ENCODE measurements at regions not wholly inside any gene's neighbourhood (a gene's known extent, or its start where the extent isn't known, plus 50 kb on each side); places are given as distances from the start of the nearest gene placed in this dataset.

DNA sequence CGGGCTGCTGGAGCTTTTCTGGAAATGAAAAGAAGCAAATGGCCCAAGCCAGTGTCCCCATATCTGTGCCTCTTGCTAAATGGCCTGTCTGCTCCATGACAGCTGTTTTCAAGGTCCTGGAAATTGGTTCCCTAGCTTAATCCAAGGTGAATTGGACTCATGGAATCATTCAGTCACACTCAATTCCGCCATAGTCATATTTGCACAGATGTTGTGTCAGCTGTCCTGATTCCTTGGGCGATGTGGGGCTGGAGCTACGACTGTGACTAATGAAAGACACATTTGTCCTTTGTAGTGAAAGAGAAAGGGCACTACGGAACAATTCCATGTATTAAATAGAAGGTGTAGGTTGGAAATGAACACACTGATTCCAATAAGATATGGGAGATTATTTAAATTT lies 102.9 kb upstream of the MEGF10 start:
- TF ChIP-seq, protein P1, sequence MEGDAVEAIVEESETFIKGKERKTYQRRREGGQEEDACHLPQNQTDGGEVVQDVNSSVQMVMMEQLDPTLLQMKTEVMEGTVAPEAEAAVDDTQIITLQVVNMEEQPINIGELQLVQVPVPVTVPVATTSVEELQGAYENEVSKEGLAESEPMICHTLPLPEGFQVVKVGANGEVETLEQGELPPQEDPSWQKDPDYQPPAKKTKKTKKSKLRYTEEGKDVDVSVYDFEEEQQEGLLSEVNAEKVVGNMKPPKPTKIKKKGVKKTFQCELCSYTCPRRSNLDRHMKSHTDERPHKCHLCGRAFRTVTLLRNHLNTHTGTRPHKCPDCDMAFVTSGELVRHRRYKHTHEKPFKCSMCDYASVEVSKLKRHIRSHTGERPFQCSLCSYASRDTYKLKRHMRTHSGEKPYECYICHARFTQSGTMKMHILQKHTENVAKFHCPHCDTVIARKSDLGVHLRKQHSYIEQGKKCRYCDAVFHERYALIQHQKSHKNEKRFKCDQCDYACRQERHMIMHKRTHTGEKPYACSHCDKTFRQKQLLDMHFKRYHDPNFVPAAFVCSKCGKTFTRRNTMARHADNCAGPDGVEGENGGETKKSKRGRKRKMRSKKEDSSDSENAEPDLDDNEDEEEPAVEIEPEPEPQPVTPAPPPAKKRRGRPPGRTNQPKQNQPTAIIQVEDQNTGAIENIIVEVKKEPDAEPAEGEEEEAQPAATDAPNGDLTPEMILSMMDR (conservative IDR thresholded peaks at IDR 0.05; ENCODE audit: low read depth, low read length) = no peak
- TF ChIP-seq RFX5 (IDR thresholded peaks at IDR 0.05; ENCODE audit: low read depth, low read length) (no peak), RAD21 (IDR thresholded peaks at IDR 0.05; ENCODE audit: low read length) (no peak), RCOR1 (IDR thresholded peaks at IDR 0.05; ENCODE audit: insufficient replicate concordance, low read length) (no peak), MAFK (IDR thresholded peaks at IDR 0.05; ENCODE audit: low read depth, low read length) (no peak), BHLHE40 (IDR thresholded peaks at IDR 0.05; ENCODE audit: low read depth, low read length) (no peak), POLR2A (IDR thresholded peaks at IDR 0.05; ENCODE audit: low read depth, low read length) (no peak), USF2 (IDR thresholded peaks at IDR 0.05; ENCODE audit: low read depth, low read length) (no peak), CHD1 (IDR thresholded peaks at IDR 0.05; ENCODE audit: low read depth, low read length) (no peak)
- TF ChIP-seq, protein P2, sequence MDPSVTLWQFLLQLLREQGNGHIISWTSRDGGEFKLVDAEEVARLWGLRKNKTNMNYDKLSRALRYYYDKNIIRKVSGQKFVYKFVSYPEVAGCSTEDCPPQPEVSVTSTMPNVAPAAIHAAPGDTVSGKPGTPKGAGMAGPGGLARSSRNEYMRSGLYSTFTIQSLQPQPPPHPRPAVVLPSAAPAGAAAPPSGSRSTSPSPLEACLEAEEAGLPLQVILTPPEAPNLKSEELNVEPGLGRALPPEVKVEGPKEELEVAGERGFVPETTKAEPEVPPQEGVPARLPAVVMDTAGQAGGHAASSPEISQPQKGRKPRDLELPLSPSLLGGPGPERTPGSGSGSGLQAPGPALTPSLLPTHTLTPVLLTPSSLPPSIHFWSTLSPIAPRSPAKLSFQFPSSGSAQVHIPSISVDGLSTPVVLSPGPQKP (IDR thresholded peaks at IDR 0.05; ENCODE audit: borderline replicate concordance, low read depth, low read length) = no peak

Measured in IMR-90 (cell line).